Astrocyte (in vitro differentiated cells and primary cell): ENCODE measurements at regions not wholly inside any gene's neighbourhood (a gene's known extent, or its start where the extent isn't known, plus 50 kb on each side); places are given as distances from the start of the nearest gene placed in this dataset.

Source experiments
- DNase-seq: peaks from one replicate; pipeline ENCODE4 v3.0.0-alpha.2; 2010; ENCODE audit warnings: low read depth
- FAIRE-seq: peaks from 2 replicates; lab custom pipeline; 2011; peaks lifted over from hg19 to GRCh38; lab: Jason Lieb, UNC
- H2AFZ ChIP-seq: 2 replicates; pipeline ENCODE4 v1.6.0; 2012; ENCODE audit warnings: low read depth, low read length, inconsistent platforms
- H3K27ac ChIP-seq: 2 replicates; pipeline ENCODE4 v1.5.1; 2011; ENCODE audit warnings: low read depth, low read length, inconsistent platforms
- H3K27me3 ChIP-seq: 2 replicates; pipeline ENCODE4 v1.6.0; 2011; ENCODE audit warnings: low read length, inconsistent platforms; ENCODE audit not compliant: insufficient read depth
- H3K36me3 ChIP-seq: 2 replicates; pipeline ENCODE4 v1.5.1; 2011; ENCODE audit warnings: low read length, inconsistent platforms; ENCODE audit not compliant: insufficient read depth
- H3K4me1 ChIP-seq: 2 replicates; pipeline ENCODE4 v1.5.1; 2011; ENCODE audit warnings: low read length, inconsistent platforms; ENCODE audit not compliant: insufficient read depth
- H3K4me2 ChIP-seq: 2 replicates; pipeline ENCODE4 v1.6.0; 2012; ENCODE audit warnings: low read length, inconsistent platforms
- H3K4me3 ChIP-seq: 2 replicates; pipeline ENCODE4 v1.5.1; 2011; ENCODE audit warnings: low read depth, mild to moderate bottlenecking, low read length, inconsistent platforms; ENCODE audit not compliant: insufficient read depth
- H3K79me2 ChIP-seq: 2 replicates; pipeline ENCODE4 v1.6.0; 2012; ENCODE audit warnings: mild to moderate bottlenecking, low read length, inconsistent platforms; ENCODE audit not compliant: insufficient read depth
- H3K9ac ChIP-seq: 2 replicates; pipeline ENCODE4 v1.6.0; 2012; ENCODE audit warnings: mild to moderate bottlenecking, low read length, inconsistent platforms
- H3K9me3 ChIP-seq: 2 replicates; pipeline ENCODE4 v1.5.1; 2012; ENCODE audit warnings: low read depth, mild to moderate bottlenecking, low read length, inconsistent platforms; ENCODE audit not compliant: insufficient read depth
- H4K20me1 ChIP-seq: 2 replicates; pipeline ENCODE4 v1.6.0; 2012; ENCODE audit warnings: low read length, inconsistent platforms; ENCODE audit not compliant: insufficient read depth
- H3K27ac Mint-ChIP-seq: one replicate; pipeline ENCODE4 v1.8.0; 2021; ENCODE audit warnings: mild to moderate bottlenecking, mixed read lengths; ENCODE audit not compliant: unreplicated experiment
- H3K27me3 Mint-ChIP-seq: one replicate; pipeline ENCODE4 v1.8.0; 2021; ENCODE audit warnings: low read depth, mixed read lengths; ENCODE audit not compliant: unreplicated experiment
- H3K36me3 Mint-ChIP-seq: one replicate; pipeline ENCODE4 v1.8.0; 2021; ENCODE audit warnings: low read depth, mixed read lengths; ENCODE audit not compliant: unreplicated experiment
- H3K4me1 Mint-ChIP-seq: one replicate; pipeline ENCODE4 v1.8.0; 2021; ENCODE audit warnings: low read depth, mixed read lengths; ENCODE audit not compliant: unreplicated experiment
- H3K4me3 Mint-ChIP-seq: one replicate; pipeline ENCODE4 v1.8.0; 2021; ENCODE audit warnings: mild to moderate bottlenecking, moderate library complexity, mixed read lengths; ENCODE audit not compliant: unreplicated experiment
- H3K9me3 Mint-ChIP-seq: one replicate; pipeline ENCODE4 v1.8.0; 2021; ENCODE audit warnings: mild to moderate bottlenecking, mixed read lengths; ENCODE audit not compliant: unreplicated experiment
- EZH2 ChIP-seq: IDR thresholded peaks from 2 replicates; pipeline ENCODE4 v1.6.1; 2012; ENCODE audit warnings: mild to moderate bottlenecking, low read length, inconsistent platforms; ENCODE audit not compliant: insufficient read depth
- TF ChIP-seq, protein P1 (sequence below): IDR thresholded peaks from 2 replicates; pipeline ENCODE4 v1.5.1; 2011; ENCODE audit warnings: low read depth, mild to moderate bottlenecking, inconsistent platforms, low read length, moderate library complexity; ENCODE audit not compliant: insufficient read depth

DNA sequence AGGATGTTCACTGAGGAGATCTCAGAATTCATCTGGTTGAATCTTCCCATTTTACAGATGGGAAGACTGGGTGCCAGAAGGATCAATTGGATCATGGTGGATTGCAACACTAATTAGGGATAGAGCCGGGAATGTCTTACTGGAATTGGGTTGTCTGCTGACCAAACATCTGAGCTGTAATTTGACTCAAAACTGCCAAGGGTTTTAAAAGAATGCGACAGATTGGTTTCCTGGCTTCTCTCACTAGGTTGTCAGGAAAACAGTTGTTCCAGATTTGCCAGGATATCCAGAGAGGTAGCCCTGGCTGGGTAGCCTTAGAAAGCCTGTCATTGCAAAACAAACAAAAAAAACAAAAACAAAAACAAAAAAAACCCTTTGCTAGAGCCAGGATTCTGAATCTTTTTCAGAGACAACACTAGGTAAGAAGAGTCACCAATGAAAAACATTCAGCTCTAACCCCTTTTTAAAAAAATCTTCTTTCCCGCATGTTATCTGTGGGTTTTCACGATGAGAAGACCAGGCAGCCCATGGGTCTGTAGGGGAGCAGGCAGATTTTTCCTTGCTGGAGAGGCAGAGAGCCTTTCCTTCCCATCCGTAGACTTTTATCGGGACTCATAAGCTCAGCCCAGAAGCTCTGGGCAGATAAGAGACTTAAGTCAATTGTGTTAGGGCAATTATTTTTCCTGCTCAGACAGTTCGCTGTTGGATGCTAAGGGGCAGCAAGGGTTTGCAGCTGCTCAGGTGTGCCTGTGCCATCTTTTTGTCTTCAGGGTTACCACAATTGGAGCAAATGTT is 418.9 kb downstream of the PRDM2 start:
- H2AFZ ChIP-seq, result no peak overlapping the region
- no peaks in the 10 kb centered on the region for H3K9me3 ChIP-seq
- DNase-seq, result no peak
- no peaks in the 10 kb centered on the region for H4K20me1 ChIP-seq
- no peak overlapping the region for H3K9ac ChIP-seq
- no peaks in the 10 kb centered on the region for H3K4me1 ChIP-seq
- H3K4me2 ChIP-seq, result no peak overlapping the region
- TF ChIP-seq, protein P1, sequence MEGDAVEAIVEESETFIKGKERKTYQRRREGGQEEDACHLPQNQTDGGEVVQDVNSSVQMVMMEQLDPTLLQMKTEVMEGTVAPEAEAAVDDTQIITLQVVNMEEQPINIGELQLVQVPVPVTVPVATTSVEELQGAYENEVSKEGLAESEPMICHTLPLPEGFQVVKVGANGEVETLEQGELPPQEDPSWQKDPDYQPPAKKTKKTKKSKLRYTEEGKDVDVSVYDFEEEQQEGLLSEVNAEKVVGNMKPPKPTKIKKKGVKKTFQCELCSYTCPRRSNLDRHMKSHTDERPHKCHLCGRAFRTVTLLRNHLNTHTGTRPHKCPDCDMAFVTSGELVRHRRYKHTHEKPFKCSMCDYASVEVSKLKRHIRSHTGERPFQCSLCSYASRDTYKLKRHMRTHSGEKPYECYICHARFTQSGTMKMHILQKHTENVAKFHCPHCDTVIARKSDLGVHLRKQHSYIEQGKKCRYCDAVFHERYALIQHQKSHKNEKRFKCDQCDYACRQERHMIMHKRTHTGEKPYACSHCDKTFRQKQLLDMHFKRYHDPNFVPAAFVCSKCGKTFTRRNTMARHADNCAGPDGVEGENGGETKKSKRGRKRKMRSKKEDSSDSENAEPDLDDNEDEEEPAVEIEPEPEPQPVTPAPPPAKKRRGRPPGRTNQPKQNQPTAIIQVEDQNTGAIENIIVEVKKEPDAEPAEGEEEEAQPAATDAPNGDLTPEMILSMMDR, result no peak
- no peak for TF ChIP-seq EZH2
- Mint-ChIP-seq H3K4me1 (peaks cover 4% of the 10 kb centered on the region), H3K4me3 (no peak overlapping the region), H3K27me3 (peaks cover 12% of the 10 kb centered on the region), H3K9me3 (peaks cover 11% of the 10 kb centered on the region), H3K36me3 (no peaks in the 10 kb centered on the region), H3K27ac (no peak overlapping the region)
- no peaks in the 10 kb centered on the region for H3K79me2 ChIP-seq
- H3K27ac ChIP-seq, result no peak overlapping the region
- H3K4me3 ChIP-seq, result no peak overlapping the region
- H3K27me3 ChIP-seq, result no peaks in the 10 kb centered on the region
- H3K36me3 ChIP-seq, result no peaks in the 10 kb centered on the region
- FAIRE-seq, result no peak

DNA sequence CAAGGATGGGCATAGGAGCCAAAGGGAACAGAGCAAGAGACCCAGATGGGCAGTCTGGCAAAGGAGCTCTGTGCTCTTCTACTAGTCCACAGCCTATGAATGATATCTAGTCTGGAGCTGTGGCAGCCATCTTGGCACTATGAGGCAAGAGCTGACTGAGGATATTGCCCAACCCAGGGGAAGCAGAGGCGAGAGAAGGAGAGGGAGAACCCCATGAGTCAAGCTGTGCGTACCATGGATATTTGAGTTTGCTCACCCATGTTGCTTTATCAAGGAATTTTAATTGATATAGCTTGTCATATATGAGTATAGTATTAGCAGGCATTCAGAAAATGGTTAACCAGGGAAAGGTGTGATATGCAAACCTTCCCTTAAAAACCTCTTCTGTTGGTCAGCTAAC is 420.9 kb downstream of the PRDM2 start:
- Histone ChIP-seq H3K4me3 (no peak overlapping the region), H3K9ac (no peak overlapping the region), H3K27me3 (no peaks in the 10 kb centered on the region), H2AFZ (no peak overlapping the region), H3K4me2 (no peak overlapping the region), H4K20me1 (no peaks in the 10 kb centered on the region), H3K9me3 (no peaks in the 10 kb centered on the region), H3K79me2 (no peaks in the 10 kb centered on the region), H3K36me3 (no peaks in the 10 kb centered on the region), H3K27ac (no peak overlapping the region), H3K4me1 (no peaks in the 10 kb centered on the region)
- Mint-ChIP-seq H3K27me3 (peaks cover 11% of the 10 kb centered on the region), H3K36me3 (no peaks in the 10 kb centered on the region), H3K27ac (no peak overlapping the region), H3K9me3 (peaks cover 9% of the 10 kb centered on the region), H3K4me3 (no peak overlapping the region), H3K4me1 (no peaks in the 10 kb centered on the region)
- DNase-seq (no peak), FAIRE-seq (no peak)
- TF ChIP-seq, protein P1, result no peak
- TF ChIP-seq EZH2, result no peak

DNA sequence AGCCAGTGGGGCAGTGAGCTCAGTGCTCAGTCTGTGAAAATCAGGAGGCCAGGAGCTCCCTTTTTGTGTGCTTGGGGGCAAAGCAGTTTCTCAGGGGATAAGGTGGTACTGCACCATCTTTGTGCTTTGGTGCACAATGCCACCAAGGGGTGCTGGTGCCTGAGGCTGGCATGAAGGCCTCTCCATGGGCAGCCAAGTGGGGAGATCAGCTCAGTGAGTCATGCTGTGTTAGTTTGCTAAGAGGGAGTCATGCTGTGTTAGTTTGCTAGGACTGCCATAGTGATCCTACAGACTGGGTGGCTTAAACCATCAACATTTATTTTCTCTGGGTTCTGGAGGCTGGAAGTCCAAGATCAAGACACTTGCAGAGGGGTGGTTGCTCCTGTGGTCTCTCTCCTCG is 428.1 kb downstream of the PRDM2 start:
- no peaks in the 10 kb centered on the region for H3K4me1 ChIP-seq
- H3K9me3 Mint-ChIP-seq, result no peaks in the 10 kb centered on the region
- H2AFZ ChIP-seq, result no peak overlapping the region
- no peak overlapping the region for H3K4me3 Mint-ChIP-seq
- H3K36me3 Mint-ChIP-seq, result no peaks in the 10 kb centered on the region
- H3K9me3 ChIP-seq, result no peaks in the 10 kb centered on the region
- H3K27me3 ChIP-seq, result no peaks in the 10 kb centered on the region
- peaks cover 15% of the 10 kb centered on the region for H3K27me3 Mint-ChIP-seq
- H3K27ac ChIP-seq, result no peak overlapping the region
- H3K27ac Mint-ChIP-seq, result no peak overlapping the region
- H3K4me3 ChIP-seq, result no peak overlapping the region
- no peak for TF ChIP-seq EZH2
- TF ChIP-seq, protein P1, result no peak
- H3K36me3 ChIP-seq, result no peaks in the 10 kb centered on the region
- FAIRE-seq (no peak), DNase-seq (no peak)
- H3K79me2 ChIP-seq, result no peaks in the 10 kb centered on the region
- no peak overlapping the region for H3K9ac ChIP-seq
- no peak overlapping the region for H3K4me2 ChIP-seq
- no peaks in the 10 kb centered on the region for H4K20me1 ChIP-seq
- no peaks in the 10 kb centered on the region for H3K4me1 Mint-ChIP-seq
